ENCODE measurements at regions not wholly inside any gene's neighbourhood (a gene's known extent, or its start where the extent isn't known, plus 50 kb on each side); places are given as distances from the start of the nearest gene placed in this dataset.

DNA sequence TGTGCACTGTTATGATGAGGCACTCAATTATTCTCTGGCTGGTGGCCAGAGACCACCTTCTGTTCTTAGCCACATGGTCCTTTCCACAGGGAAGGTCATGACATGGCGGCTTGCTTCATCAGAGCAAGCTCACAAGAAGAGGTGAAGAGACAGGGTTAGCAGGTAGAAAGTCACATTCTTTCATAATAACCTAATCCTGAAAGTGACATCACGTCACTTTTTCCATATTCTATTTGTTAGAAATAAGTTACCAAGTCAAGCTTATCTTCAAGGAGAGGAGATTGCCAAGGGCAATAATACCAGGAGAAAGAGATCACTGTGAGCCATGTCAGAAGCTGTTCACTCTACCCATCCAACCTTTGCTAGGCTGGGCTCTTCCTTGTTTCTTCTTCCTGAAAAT, 139.4 kb downstream of the OSR1 start:
- TF ChIP-seq, protein P1, sequence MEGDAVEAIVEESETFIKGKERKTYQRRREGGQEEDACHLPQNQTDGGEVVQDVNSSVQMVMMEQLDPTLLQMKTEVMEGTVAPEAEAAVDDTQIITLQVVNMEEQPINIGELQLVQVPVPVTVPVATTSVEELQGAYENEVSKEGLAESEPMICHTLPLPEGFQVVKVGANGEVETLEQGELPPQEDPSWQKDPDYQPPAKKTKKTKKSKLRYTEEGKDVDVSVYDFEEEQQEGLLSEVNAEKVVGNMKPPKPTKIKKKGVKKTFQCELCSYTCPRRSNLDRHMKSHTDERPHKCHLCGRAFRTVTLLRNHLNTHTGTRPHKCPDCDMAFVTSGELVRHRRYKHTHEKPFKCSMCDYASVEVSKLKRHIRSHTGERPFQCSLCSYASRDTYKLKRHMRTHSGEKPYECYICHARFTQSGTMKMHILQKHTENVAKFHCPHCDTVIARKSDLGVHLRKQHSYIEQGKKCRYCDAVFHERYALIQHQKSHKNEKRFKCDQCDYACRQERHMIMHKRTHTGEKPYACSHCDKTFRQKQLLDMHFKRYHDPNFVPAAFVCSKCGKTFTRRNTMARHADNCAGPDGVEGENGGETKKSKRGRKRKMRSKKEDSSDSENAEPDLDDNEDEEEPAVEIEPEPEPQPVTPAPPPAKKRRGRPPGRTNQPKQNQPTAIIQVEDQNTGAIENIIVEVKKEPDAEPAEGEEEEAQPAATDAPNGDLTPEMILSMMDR (IDR thresholded peaks at IDR 0.05; ENCODE audit: poor library complexity, severe bottlenecking), result no peak
- TF ChIP-seq TAF1 (IDR thresholded peaks at IDR 0.05; ENCODE audit: low read depth), result no peak
- TF ChIP-seq POLR2AphosphoS5 (IDR thresholded peaks at IDR 0.05), result no peak
- TF ChIP-seq, protein P2, sequence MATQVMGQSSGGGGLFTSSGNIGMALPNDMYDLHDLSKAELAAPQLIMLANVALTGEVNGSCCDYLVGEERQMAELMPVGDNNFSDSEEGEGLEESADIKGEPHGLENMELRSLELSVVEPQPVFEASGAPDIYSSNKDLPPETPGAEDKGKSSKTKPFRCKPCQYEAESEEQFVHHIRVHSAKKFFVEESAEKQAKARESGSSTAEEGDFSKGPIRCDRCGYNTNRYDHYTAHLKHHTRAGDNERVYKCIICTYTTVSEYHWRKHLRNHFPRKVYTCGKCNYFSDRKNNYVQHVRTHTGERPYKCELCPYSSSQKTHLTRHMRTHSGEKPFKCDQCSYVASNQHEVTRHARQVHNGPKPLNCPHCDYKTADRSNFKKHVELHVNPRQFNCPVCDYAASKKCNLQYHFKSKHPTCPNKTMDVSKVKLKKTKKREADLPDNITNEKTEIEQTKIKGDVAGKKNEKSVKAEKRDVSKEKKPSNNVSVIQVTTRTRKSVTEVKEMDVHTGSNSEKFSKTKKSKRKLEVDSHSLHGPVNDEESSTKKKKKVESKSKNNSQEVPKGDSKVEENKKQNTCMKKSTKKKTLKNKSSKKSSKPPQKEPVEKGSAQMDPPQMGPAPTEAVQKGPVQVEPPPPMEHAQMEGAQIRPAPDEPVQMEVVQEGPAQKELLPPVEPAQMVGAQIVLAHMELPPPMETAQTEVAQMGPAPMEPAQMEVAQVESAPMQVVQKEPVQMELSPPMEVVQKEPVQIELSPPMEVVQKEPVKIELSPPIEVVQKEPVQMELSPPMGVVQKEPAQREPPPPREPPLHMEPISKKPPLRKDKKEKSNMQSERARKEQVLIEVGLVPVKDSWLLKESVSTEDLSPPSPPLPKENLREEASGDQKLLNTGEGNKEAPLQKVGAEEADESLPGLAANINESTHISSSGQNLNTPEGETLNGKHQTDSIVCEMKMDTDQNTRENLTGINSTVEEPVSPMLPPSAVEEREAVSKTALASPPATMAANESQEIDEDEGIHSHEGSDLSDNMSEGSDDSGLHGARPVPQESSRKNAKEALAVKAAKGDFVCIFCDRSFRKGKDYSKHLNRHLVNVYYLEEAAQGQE (IDR thresholded peaks at IDR 0.05; ENCODE audit: borderline replicate concordance), result no peak
- TF ChIP-seq EZH2 (IDR thresholded peaks at IDR 0.05; ENCODE audit: borderline replicate concordance, insufficient read depth, low read length, poor library complexity, severe bottlenecking), result no peak
- no peak for TF ChIP-seq SMC3 (conservative IDR thresholded peaks at IDR 0.05; ENCODE audit: poor library complexity)
- no peak for TF ChIP-seq MXI1 (conservative IDR thresholded peaks at IDR 0.05; ENCODE audit: poor library complexity, severe bottlenecking)
- TF ChIP-seq RAD21 (conservative IDR thresholded peaks at IDR 0.05), result no peak

All from neural cell (in vitro differentiated cells).